Ovary (tissue), 7 donors: ENCODE measurements at regions not wholly inside any gene's neighbourhood (a gene's known extent, or its start where the extent isn't known, plus 50 kb on each side); places are given as distances from the start of the nearest gene placed in this dataset.

Source experiments
- DNase-seq, 5 donors: peaks; one replicate each; pipeline ENCODE4 v3.0.0-alpha.2; 2019 to 2020
- H3K27ac ChIP-seq, 2 donors: fragments of 200-600 bp; one replicate each; pipeline versions ENCODE4 v1.5.1 to v1.8.0; 2019 to 2022
- H3K27me3 ChIP-seq: fragments of 200-600 bp; one replicate; pipeline ENCODE4 v1.8.0; 2022
- H3K36me3 ChIP-seq: fragments of 200-600 bp; sonication (generic); one replicate; pipeline ENCODE4 v1.5.1; 2019
- H3K4me1 ChIP-seq: one replicate; pipeline ENCODE4 v1.8.1; 2013; ENCODE audit warnings: mild to moderate bottlenecking, moderate library complexity; ENCODE audit not compliant: insufficient read depth
- H3K4me3 ChIP-seq: fragments of 200-600 bp; sonication (generic); one replicate; pipeline ENCODE4 v1.5.1; 2017
- H3K9me3 ChIP-seq, 2 donors: fragments of 200-600 bp in 1 of 2; sonication (generic) in 1 of 2; one replicate each; pipeline versions ENCODE4 v1.5.1 to v1.8.1; 2013 to 2019; ENCODE audit warnings: mild to moderate bottlenecking in 1 of 2, moderate library complexity in 1 of 2
- CTCF ChIP-seq, 3 donors: fragments of 450-650 bp in 2 of 3; fragments of 200-600 bp in 1 of 3; IDR thresholded peaks; one replicate each; pipeline versions ENCODE4 v1.5.1 to v1.8.0; 2016 to 2022; ENCODE audit warnings: antibody characterized with exemption in 3 of 3, mild to moderate bottlenecking in 1 of 3
- EP300 ChIP-seq: sonication (generic); formaldehyde crosslinking; IDR thresholded peaks from one replicate; pipeline ENCODE4 v1.6.1; 2017; ENCODE audit warnings: antibody characterized with exemption
- POLR2A ChIP-seq: fragments of 450-650 bp; IDR thresholded peaks from one replicate; pipeline ENCODE4 v1.6.1; 2017; ENCODE audit warnings: antibody characterized with exemption, mild to moderate bottlenecking, moderate library complexity
- WGBS, 3 donors: extraction: QIAGEN DNeasy Blood & Tissue Kit in 1 of 3; methylation state at CpG; one replicate each; pipeline versions ENCODE4 v1.1.5 to v1.1.7; 2013 to 2017; 5-methylcytosine and 5-hydroxymethylcytosine counted together
- intact Hi-C, 4 donors: fragments of 100-400 bp; cut with DNase I; formaldehyde crosslinking; loops; one replicate each; pipeline versions ENCODE4 v1.11.0 to v1.15.1; 2022 to 2023
- donor health status: DM: no; HTN: no; CAD: no; lungs with moderate emphysema.
- donor health status: DM: no; HTN: no; CAD: no.
- donor health status: Bipolar disorder and iron deficiency.
- donor health status: DM: no; HTN: no; CAD: no.
- donor health status: DM: yes; HTN: yes; CAD: no.

GRCh38 chr5:172588380-172588779, 52.7 kb upstream of the NEURL1B start:
- Histone ChIP-seq H3K4me3 (no peak overlapping the region), H3K9me3 (no peaks in the 10 kb centered on the region), H3K27me3 (no peaks in the 10 kb centered on the region), H3K4me1 (peaks cover 17% of the 10 kb centered on the region), H3K36me3 (no peaks in the 10 kb centered on the region), H3K27ac (no peak overlapping the region)
- intact Hi-C loops, result no loop called here
- WGBS, 3 donors, result 81 to 91% (median 91%) methylated on average over 7 of the region's 7 CpGs
- TF ChIP-seq POLR2A (no peak), EP300 (no peak), CTCF (IDR thresholded peaks at IDR 0.05) (no peak)
- DNase-seq, result no peak

GRCh38 chr5:172587061-172587405, 54.0 kb upstream of the NEURL1B start:
- Histone ChIP-seq H3K9me3 (no peaks in the 10 kb centered on the region), H3K36me3 (no peaks in the 10 kb centered on the region), H3K4me3 (no peak overlapping the region), H3K27ac (peak overlapping the region in 1 of 2 donors; percentile 25), H3K27me3 (no peaks in the 10 kb centered on the region), H3K4me1 (peaks cover 23% of the 10 kb centered on the region)
- WGBS, 3 donors, result 92 to 93% (median 92%) methylated on average over 8 of the region's 8 CpGs
- DNase-seq, result peak in 1 of 5 donors; percentile 35
- intact Hi-C loops, result no loop called here
- TF ChIP-seq EP300 (no peak), POLR2A (no peak), CTCF (IDR thresholded peaks at IDR 0.05) (no peak)

- no peaks in the 10 kb centered on the region for H3K9me3 ChIP-seq
- no peak overlapping the region for H3K4me3 ChIP-seq
- intact Hi-C loops, result no loop called here
- H3K27ac ChIP-seq, result peak overlapping the region in 1 of 2 donors; percentile 65
- H3K36me3 ChIP-seq, result no peaks in the 10 kb centered on the region
- peaks cover 23% of the 10 kb centered on the region for H3K4me1 ChIP-seq
- WGBS, 3 donors, result 36 to 53% (median 41%) methylated on average over 22 of the region's 22 CpGs
- no peaks in the 10 kb centered on the region for H3K27me3 ChIP-seq
- TF ChIP-seq EP300 (no peak), POLR2A (no peak), CTCF (IDR thresholded peaks at IDR 0.05) (no peak)
- DNase-seq, result peak in 2 of 5 donors; percentile 33 to 49
These were observed 54.7 kb upstream of the NEURL1B start for GRCh38 chr5:172586125-172587060.

- 58 to 69% (median 64%) methylated on average over 5 of the region's 5 CpGs for WGBS, 3 donors
- DNase-seq, result peak in 1 of 5 donors; percentile 17
- no peaks in the 10 kb centered on the region for H3K27me3 ChIP-seq
- H3K9me3 ChIP-seq, result no peaks in the 10 kb centered on the region
- TF ChIP-seq EP300, result no peak
- H3K4me1 ChIP-seq, result peaks cover 26% of the 10 kb centered on the region
- intact Hi-C loops, result no loop called here
- H3K4me3 ChIP-seq, result no peak overlapping the region
- no peaks in the 10 kb centered on the region for H3K36me3 ChIP-seq
- H3K27ac ChIP-seq, result peak overlapping the region in 1 of 2 donors; percentile 65
These were observed 55.9 kb upstream of the NEURL1B start for GRCh38 chr5:172585114-172585513.

- no peaks in the 10 kb centered on the region for H3K36me3 ChIP-seq
- no peaks in the 10 kb centered on the region for H3K9me3 ChIP-seq
- no peak overlapping the region for H3K4me3 ChIP-seq
- 60 to 79% (median 72%) methylated on average over 8 of the region's 8 CpGs for WGBS, 3 donors
- H3K27ac ChIP-seq, result peak overlapping the region in 1 of 2 donors; percentile 65
- H3K27me3 ChIP-seq, result no peaks in the 10 kb centered on the region
- peak in 1 of 5 donors; percentile 50 for DNase-seq
- peaks cover 26% of the 10 kb centered on the region for H3K4me1 ChIP-seq
- intact Hi-C loops, result no loop called here
- TF ChIP-seq CTCF (IDR thresholded peaks at IDR 0.05), result no peak
- TF ChIP-seq POLR2A, result no peak
- TF ChIP-seq EP300, result no peak
These were observed 56.4 kb upstream of the NEURL1B start for GRCh38 chr5:172584638-172585037.
